ENCODE measurements at regions not wholly inside any gene's neighbourhood (a gene's known extent, or its start where the extent isn't known, plus 50 kb on each side); places are given as distances from the start of the nearest gene placed in this dataset.

DNA sequence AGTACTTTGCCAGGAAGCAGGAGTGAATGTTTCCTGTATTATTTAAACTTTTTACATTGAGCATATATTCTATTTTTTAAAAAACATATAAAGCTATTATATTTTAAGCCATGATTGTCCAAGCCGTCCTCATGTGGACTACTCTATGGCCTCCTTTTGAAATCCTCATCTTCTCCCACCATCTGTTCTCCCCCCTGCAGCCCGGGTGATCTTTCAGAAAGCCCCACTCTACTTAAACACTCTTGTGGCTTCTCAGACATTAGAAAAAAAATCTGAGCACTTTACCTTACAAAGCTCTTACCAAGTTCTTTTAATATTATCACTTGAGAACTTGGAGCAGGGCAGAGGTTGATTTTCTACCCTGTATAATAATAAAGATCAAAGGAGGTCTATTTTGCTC, 95.4 kb downstream of the CAVIN4 start:
- TF ChIP-seq CTCF (IDR thresholded peaks at IDR 0.05), result no peak
- no peak for TF ChIP-seq POLR2A (IDR thresholded peaks at IDR 0.05)
- TF ChIP-seq POLR2AphosphoS5 (IDR thresholded peaks at IDR 0.05), result no peak

All from prostate gland (tissue), 2 donors.